ENCODE measurements at regions not wholly inside any gene's neighbourhood (a gene's known extent, or its start where the extent isn't known, plus 50 kb on each side); places are given as distances from the start of the nearest gene placed in this dataset.
"Not testable (repeated sequence)": the region's sequence is repeated elsewhere in the genome, so short reads cannot be mapped to it uniquely, and the experiment has no call there.

DNA sequence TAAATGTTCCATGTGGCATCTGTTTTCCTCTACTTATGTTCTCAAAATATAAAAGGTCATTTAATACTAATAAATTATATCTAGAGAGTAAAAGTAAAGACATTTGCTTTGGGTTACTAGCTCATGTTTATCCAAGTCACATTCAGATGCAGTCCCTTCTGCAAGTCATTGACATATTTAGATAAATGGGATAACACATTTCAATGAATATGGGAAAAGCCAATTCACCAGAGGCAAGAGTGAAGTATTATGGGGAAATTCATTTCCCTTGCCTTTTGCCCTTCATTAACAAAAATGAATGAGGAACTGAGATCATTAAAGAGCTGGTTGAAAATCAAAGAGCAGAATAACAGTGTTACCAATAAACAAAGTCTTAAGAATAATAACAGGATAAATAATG, 306.2 kb upstream of the FSTL5 start:
- no peak for DNase-seq (ENCODE audit: low read depth)

GRCh38 chr4:162465356-162465755, 301.6 kb upstream of the FSTL5 start:
- DNase-seq (ENCODE audit: low read depth): not testable (repeated sequence)

GRCh38 chr4:162461952-162462351, 298.2 kb upstream of the FSTL5 start:
- peak; percentile 16 for DNase-seq (ENCODE audit: low read depth)

GRCh38 chr4:162458051-162458450, 294.3 kb upstream of the FSTL5 start:
- DNase-seq (ENCODE audit: low read depth): no peak

DNA sequence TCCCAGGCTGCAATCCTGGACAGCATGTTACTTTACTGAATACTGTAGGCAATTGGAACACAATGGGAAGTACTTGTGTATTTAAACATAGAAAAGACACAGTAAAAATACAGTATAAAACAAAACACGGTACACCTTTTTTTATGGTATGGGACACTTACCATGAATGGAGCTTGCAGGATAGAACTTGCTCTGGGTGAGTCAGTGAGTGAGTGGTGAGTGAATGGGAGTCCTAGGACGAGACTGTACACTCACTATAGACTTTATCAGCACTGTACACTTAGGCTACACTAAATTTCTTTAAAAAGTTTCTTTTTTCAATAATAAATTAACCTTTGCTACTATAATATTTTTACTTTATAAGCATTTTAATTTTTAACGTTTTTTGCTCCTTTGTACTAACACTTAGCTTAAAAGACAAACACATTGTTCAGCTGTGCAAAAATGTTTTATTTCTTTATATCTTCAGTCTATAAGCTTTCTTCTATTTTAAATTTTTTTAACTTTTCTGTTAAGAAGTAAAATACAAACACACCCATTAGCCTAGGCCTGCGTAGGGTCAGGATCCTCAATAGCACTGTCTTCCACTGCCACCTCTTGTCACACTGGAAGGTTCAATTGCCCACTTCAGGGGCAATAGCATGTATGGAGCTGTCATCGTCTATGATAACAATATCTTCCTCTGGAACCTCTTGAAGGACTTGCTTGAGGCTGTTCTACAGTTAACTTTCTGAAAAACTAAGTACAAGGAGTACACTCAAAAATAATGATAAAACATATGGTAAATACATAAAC, 293.5 kb upstream of the FSTL5 start:
- no peak for DNase-seq (ENCODE audit: low read depth)

DNA sequence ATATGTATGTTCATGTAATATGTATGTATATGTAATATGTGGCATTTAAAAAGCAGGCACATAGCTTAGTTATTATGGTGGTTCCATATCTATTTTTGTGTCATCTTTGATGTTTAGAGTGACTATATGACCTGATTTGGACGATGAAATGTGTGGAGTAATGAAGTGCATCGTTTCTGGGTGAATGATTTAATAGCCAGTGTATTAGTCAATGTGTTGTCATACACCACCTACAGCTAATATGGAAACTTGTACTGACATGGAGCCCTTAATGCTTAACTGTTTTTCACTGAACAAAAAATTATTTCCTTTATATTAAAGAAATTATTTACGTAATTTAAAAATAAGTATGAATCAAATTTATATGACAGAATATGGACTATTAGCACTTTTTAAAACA, 292.3 kb upstream of the FSTL5 start:
- DNase-seq (ENCODE audit: low read depth): peak; percentile 10

DNA sequence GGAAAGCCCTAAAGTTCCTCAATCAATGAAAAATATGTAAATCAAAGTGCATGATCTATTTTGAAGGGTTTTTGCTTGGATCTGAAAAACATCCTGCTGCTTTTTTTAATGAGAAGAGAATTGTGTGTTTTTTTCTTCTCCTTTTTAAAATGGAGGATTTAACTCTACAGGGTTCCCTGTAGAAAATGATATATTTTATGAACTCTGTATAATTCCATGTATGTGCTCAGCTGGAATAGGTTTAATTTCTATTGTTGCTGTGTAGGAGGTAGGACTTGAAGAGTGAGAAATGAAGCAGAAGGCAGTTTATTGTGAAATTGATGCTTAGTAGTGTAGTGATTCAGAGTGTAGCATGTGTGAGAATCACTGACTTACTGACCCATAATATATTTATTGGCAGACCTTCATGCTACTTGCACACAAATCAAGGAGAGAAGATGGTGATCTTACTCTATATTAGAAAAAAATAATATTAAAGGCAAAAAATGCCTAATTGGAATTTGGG, 286.8 kb upstream of the FSTL5 start:
- peak; percentile 26 for DNase-seq (ENCODE audit: low read depth)

GRCh38 chr4:162443510-162443909, 279.7 kb upstream of the FSTL5 start:
- DNase-seq (ENCODE audit: low read depth): no peak

GRCh38 chr4:162442128-162442527, 278.3 kb upstream of the FSTL5 start:
- DNase-seq (ENCODE audit: low read depth): no peak

DNA sequence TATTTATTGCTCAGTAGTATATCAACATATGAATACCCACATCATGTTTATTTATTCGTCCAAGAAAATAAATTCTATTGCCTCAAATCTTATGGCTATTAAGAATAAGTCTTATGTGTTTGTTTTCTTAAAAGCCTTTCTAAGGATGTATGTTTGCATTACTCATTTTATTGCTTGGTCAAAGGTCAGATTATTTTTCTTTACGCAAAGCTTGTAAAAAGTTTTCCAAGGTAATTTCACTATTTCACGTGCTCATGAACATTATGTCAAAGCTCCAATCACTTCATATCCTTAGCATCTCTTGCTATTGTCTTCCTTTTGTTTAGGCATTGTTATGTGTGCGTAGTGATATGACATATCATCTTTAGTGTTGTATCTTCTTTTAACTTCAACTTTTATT, 258.5 kb upstream of the FSTL5 start:
- no peak for DNase-seq (ENCODE audit: low read depth)

DNA sequence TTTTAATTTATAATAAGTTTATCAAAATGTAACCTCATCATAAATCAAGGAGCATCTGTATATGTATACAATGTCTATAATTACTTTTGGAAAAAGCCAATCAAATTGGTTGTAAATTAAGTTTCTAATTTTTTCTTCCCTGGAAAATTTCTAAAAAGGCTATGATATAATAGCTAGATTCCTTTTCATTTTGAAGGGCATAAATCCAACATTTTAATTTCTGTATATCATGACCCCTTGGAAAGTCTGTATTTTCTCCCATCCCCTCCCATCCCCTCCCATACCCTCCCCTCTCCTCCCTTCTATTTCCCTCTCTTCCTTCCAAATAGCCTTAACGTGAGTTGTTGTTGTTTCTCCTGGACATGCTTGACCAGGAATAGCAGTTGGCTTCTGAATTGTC, 247.1 kb upstream of the FSTL5 start:
- no peak for DNase-seq (ENCODE audit: low read depth)

DNA sequence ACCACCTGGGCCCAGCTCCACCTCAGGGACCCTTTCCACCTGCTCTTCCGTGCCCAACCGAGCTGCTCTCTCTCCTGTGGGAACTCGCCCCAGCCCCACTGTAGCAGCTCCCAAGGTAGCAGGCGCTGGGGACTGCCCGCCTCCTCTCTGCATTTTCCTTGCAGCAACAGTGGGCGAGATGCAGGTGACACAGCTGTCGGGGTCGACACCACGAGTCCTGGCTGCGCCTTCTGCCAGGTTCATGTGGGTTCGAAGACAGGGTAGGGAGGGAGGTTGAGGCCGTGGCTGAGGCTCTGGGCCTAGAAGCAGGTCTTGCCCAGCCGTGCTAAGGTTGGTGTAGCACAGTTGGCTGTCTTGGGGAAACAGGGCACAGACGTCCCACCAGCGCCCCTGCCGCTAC, 245.2 kb upstream of the FSTL5 start:
- no peak for DNase-seq (ENCODE audit: low read depth)

DNA sequence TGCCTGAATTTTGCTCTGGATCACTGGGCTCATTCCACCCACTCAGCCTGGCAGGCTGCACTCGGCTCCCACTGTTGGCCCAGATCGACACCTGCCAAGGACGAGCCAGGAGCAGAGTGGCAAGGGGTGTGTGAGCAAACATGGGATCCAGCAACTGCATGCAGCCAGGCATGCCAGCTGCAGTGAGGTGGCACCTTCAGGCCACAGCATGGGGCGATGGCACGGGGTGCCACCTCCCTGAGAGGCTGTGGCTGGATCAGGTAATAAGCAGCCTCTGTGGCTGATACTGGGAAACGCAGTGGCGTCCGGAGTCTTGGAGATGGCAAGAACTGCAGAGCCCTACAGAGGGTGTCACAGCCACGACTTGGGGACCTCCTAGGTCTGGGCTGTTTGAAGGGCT, 244.5 kb upstream of the FSTL5 start:
- DNase-seq (ENCODE audit: low read depth): no peak

DNA sequence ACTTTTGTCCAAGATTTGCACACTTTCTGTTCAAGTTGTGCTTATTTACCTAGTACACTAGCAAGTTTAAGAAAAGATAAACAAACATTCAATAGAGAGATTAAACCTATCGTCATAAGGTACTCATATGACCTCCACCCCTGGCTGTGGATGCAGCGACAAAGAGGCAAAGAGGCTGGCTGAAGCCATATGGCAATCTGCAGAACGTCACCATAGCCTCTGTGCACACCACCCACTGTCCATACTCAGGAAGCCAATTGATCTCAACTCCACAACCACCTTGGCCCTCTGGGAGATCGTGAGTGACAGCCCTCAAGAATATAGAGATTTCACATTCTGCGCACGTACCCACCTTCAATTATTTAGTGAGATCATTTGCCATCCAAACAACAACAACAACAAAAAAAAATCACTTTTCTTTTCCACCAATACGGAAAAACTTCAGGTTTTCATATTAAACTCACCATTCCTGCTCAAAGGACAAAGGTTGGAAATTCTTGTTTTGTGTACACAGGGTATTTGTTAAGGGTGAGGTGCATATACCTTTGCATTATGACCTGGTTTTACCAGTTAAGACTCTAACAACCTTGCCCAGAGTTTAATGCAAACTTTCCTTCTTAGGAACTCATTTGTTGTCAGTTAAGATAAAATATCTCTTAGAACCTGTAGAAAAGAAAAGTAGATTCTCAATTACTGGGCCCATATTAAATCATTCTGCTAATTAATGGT, 243.0 kb upstream of the FSTL5 start:
- no peak for DNase-seq (ENCODE audit: low read depth)

DNA sequence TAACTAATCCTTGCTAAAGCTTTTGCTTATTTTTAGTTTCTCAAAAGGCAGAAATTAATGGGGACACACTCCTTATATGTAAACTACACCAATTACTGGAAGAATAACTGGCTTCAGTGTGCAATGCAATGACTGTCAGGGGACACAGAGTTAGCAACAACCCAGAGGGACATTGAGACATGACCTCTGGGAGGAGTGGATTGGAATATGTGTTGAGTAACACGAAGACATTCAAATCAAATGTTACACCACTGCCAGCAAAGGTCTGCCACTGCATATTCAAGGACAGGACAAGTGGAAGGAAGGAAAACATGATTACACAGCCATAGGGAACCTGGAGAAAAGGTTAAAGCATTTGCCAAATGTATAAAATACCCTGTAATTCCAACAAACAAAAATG, 240.1 kb upstream of the FSTL5 start:
- DNase-seq (ENCODE audit: low read depth): no peak

- DNase-seq (ENCODE audit: low read depth): no peak
Observed at GRCh38 chr4:162403419-162403818, 239.6 kb upstream of the FSTL5 start.

DNA sequence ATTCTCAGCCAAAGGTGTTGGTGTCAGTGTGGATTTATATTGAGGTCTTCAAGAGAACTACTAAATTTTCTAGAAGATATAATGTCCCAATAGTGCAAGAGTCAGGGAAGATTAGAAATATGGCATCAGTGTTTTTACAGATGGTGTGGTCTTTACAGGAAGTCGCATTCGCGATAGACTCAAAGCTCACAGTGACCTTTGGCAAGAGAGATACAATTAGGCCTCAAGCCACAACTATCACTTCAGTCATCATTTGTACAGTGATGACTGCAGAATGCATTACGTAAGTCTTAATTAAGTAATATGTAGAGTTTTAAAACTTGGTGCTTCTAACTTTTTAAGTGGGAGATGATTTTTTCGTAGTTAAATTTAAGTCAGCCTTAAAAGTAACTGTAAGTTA, 237.2 kb upstream of the FSTL5 start:
- no peak for DNase-seq (ENCODE audit: low read depth)

DNA sequence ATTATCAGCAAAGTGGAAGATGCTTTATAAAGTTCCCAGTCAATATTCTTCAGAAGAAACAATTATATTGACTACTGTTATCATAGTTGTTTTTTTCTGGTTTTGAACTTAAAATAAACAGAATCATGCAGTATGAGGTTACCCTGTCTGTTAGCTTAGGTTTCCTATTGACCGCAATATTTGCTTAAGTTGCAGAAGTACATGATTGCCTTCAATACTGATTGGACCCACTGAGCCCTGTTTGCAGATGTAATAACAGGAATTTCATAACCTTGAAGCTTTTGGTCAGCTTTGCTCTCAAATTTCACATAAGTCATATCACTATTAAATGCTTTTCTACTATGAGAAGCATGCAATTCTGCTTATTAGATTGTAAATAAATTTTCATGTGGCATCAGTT, 229.1 kb upstream of the FSTL5 start:
- no peak for DNase-seq (ENCODE audit: low read depth)

- DNase-seq (ENCODE audit: low read depth): no peak
Observed at GRCh38 chr4:162366146-162366545, 202.3 kb upstream of the FSTL5 start.

DNA sequence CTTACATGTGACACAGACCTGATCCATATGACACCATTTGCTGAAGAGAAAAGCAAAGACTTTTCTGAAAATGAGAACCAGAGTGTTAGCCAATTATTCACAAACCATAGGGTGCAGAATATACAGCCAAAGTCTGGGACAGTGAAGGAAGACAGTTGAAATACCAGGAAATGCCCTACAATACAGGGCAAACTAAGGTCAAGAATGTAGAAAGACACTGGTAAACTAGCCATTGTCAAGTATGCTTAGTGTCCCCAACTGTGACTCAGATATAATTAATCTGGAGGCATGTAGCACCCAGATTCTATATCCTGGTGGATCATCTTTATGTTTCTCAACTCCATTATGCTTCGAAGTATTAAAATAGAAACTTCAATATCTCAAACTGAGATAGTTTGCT, 200.9 kb upstream of the FSTL5 start:
- no peak for DNase-seq (ENCODE audit: low read depth)

DNA sequence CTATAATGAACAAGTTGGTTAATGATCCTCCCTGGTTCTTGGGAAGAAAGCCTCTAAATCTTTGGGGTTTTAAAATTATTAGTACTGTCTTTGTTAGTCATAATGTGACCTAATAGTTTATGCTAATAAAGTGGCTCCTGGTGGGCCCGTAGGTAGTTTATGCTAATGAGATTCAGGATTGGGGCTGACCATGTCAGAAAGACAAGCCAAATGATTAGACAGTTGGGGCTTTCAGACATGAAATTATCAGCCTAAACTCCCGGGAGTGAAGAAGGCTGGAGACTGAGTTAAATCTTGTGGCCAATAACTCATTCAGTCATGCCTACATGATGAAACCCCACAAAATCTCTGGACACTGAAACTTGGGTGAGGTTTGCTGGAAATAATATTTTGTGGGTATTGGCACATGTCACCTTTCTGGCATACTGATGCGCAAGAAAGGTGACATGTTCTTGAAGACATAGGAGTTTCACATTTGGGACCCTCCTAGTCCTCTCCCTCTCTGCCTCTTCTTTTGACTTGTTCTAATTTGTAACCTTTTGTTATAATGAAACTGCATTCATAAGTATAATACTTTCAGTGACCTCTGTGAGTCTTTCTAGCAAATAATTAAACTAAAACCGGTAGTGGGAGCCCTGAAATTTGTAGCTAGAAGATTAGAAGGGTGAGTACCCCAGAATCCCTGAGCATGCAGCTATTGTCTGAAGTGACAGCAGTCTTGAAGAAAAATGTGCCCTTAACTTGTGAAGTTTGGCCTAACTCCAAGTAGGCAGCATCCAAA, 196.8 kb upstream of the FSTL5 start:
- no peak for DNase-seq (ENCODE audit: low read depth)

DNA sequence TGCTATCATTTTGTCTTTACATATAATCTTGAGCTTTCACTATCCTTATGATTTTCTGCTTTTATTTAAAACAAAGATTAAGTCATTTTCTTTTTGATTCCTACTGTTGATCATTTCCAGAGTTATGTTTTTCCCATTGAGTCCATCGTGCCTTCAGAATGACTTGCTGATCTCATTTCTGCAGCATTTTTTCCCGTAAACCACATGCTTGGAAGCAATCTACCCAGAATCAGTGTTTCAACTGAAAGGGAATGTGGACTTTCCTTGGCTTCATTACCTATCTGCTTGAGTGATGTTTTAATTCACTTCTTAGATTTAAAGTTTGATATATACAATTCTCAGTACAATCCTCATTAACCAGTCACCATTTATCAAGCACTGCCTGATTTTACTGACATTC, 192.4 kb upstream of the FSTL5 start:
- no peak for DNase-seq (ENCODE audit: low read depth)
